SK-N-SH treated with all-trans-retinoic acid at 6 μM for 48 hours (cell line): ENCODE measurements at regions not wholly inside any gene's neighbourhood (a gene's known extent, or its start where the extent isn't known, plus 50 kb on each side); places are given as distances from the start of the nearest gene placed in this dataset.

Experiments
- ARNTL ChIP-seq: fragments of 450-650 bp; formaldehyde crosslinking; IDR thresholded peaks from 2 replicates; pipeline ENCODE4 v1.5.0; 2020; ENCODE audit warnings: low read depth, mild to moderate bottlenecking, moderate library complexity, borderline replicate concordance
- PATZ1 ChIP-seq: fragments of 250-450 bp; sonication (Bioruptor Pico); IDR thresholded peaks from 2 replicates; pipeline ENCODE4 v1.8.0; 2020; ENCODE audit warnings: mild to moderate bottlenecking, moderate library complexity, borderline replicate concordance
- TCF4 ChIP-seq: fragments of 250-450 bp; sonication (Bioruptor Pico); IDR thresholded peaks from 2 replicates; pipeline ENCODE4 v1.8.0; 2021; ENCODE audit warnings: mild to moderate bottlenecking, moderate library complexity, borderline replicate concordance
- ZC3H10 ChIP-seq: fragments of 250-450 bp; sonication (Bioruptor Pico); IDR thresholded peaks from 2 replicates; pipeline ENCODE4 v1.5.1; 2021; ENCODE audit warnings: mild to moderate bottlenecking, moderate library complexity
- TF ChIP-seq, protein P1 (sequence below): fragments of 250-450 bp; sonication (Bioruptor Pico); IDR thresholded peaks from 2 replicates; pipeline ENCODE4 v1.5.1; 2021; ENCODE audit warnings: mild to moderate bottlenecking, moderate library complexity

DNA sequence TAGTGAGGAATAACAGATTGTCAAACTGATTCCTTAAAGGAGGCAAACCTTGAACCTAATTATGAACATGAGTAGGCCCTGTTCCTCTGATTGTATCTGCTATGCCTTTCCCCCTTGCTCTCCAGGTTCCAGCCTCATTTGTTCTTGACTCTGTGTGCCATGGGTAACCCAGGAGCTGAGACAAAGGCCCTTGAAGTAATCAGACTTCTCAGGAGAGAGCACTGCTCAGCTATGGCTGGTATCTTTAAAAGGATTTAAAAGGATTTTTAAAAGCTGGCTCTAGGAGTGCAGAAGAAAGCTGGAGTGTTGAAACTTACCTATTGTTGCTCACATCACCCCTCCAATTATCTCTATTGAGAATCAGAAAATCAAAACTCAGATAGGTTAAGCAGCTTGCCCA lies 1565.5 kb upstream of the AGA start:
- TF ChIP-seq ARNTL (CRISPR knock-in tag) (no peak), PATZ1 (CRISPR knock-in tag) (no peak), ZC3H10 (CRISPR knock-in tag) (no peak), TCF4 (CRISPR knock-in tag) (no peak)
- TF ChIP-seq, protein P1, sequence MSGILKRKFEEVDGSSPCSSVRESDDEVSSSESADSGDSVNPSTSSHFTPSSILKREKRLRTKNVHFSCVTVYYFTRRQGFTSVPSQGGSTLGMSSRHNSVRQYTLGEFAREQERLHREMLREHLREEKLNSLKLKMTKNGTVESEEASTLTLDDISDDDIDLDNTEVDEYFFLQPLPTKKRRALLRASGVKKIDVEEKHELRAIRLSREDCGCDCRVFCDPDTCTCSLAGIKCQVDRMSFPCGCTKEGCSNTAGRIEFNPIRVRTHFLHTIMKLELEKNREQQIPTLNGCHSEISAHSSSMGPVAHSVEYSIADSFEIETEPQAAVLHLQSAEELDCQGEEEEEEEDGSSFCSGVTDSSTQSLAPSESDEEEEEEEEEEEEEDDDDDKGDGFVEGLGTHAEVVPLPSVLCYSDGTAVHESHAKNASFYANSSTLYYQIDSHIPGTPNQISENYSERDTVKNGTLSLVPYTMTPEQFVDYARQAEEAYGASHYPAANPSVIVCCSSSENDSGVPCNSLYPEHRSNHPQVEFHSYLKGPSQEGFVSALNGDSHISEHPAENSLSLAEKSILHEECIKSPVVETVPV = no peak
